IMR-90 (cell line): ENCODE measurements at regions not wholly inside any gene's neighbourhood (a gene's known extent, or its start where the extent isn't known, plus 50 kb on each side); places are given as distances from the start of the nearest gene placed in this dataset.
A peak's percentile ranks its signal among the peaks of the same experiment; 100 is the strongest.

Experiments
- ATAC-seq: fragments of 200-7000 bp; cut with Tn5 transposase; 2 replicates; pipeline ENCODE4 v1.9.1; 2020; ENCODE audit warnings: low read depth, mild to moderate bottlenecking, moderate library complexity
- BruUV-seq: library from RNA; stranded (reverse); fragments of 400-500 nt; replicated peaks from 2 replicates; lab custom pipeline; 2021; lab: Mats Ljungman, UMichigan
- CTCF ChIA-PET: fragments of 300-600 bp; formaldehyde crosslinking; extraction: SDS; loops from one replicate; lab custom pipeline; 2021; ENCODE audit warnings: antibody characterized with exemption; lab: Yijun Ruan, JAX
- POLR2A ChIA-PET: fragments of 300-600 bp; sonication (Branson Sonifier 250); formaldehyde crosslinking; loops from one replicate; lab custom pipeline; 2022; ENCODE audit warnings: antibody characterized with exemption; ENCODE audit not compliant: unreplicated experiment; lab: Charles Lee
- DNase-seq: peaks from one replicate; pipeline ENCODE4 v3.0.0; 2013
- H2AFZ ChIP-seq: replicated peaks from 2 replicates; pipeline ENCODE3; 2013; ENCODE audit warnings: low read length, mild to moderate bottlenecking; ENCODE audit not compliant: poor library complexity
- H2AK5ac ChIP-seq: 2 replicates; pipeline ENCODE4 v1.6.1; 2013; ENCODE audit warnings: low read depth, low read length, inconsistent platforms
- H2AK9ac ChIP-seq: replicated peaks from 2 replicates; pipeline ENCODE3; 2013; ENCODE audit warnings: mild to moderate bottlenecking, low read depth, low read length, moderate library complexity; ENCODE audit not compliant: poor library complexity
- H2BK120ac ChIP-seq: 2 replicates; pipeline ENCODE4 v1.6.1; 2013; ENCODE audit warnings: low read depth, low read length, inconsistent platforms
- H2BK15ac ChIP-seq: 3 replicates; pipeline ENCODE4 v1.6.1; 2013; ENCODE audit warnings: low read depth, low read length, inconsistent platforms
- H2BK20ac ChIP-seq: 2 replicates; pipeline ENCODE4 v1.6.1; 2013; ENCODE audit warnings: low read depth, mild to moderate bottlenecking, inconsistent platforms, low read length, moderate library complexity
- H2BK5ac ChIP-seq: 2 replicates; pipeline ENCODE4 v1.6.1; 2013; ENCODE audit warnings: mild to moderate bottlenecking, low read depth, low read length, inconsistent platforms; ENCODE audit not compliant: poor library complexity, severe bottlenecking
- H3K14ac ChIP-seq: replicated peaks from 2 replicates; pipeline ENCODE4 v1.6.1; 2013; ENCODE audit warnings: low read depth, low read length, inconsistent platforms
- H3K18ac ChIP-seq: 2 replicates; pipeline ENCODE4 v1.6.1; 2013; ENCODE audit warnings: low read depth, low read length, control low read depth
- H3K23ac ChIP-seq: 2 replicates; pipeline ENCODE4 v1.6.1; 2013; ENCODE audit warnings: low read depth, low read length, inconsistent platforms
- H3K27ac ChIP-seq: 2 replicates; pipeline ENCODE4 v1.5.1; 2013; ENCODE audit warnings: mild to moderate bottlenecking, control low read depth, low read length; ENCODE audit not compliant: insufficient read depth
- H3K27me3 ChIP-seq: 2 replicates; pipeline ENCODE4 v1.6.1; 2013; ENCODE audit warnings: low read length; ENCODE audit not compliant: control insufficient read depth, insufficient read depth
- H3K36me3 ChIP-seq: 2 replicates; pipeline ENCODE4 v1.6.1; 2013; ENCODE audit warnings: low read length, mixed read lengths; ENCODE audit not compliant: control insufficient read depth, insufficient read depth
- H3K4ac ChIP-seq: 2 replicates; pipeline ENCODE4 v1.6.1; 2013; ENCODE audit warnings: low read depth, low read length, inconsistent platforms
- H3K4me1 ChIP-seq: 2 replicates; pipeline ENCODE4 v1.6.1; 2013; ENCODE audit warnings: low read length, mixed read lengths; ENCODE audit not compliant: control insufficient read depth, insufficient read depth
- H3K4me2 ChIP-seq: 2 replicates; pipeline ENCODE4 v1.6.1; 2013; ENCODE audit warnings: low read depth, mild to moderate bottlenecking, control low read depth, low read length, moderate library complexity
- H3K4me3 ChIP-seq: 2 replicates; pipeline ENCODE4 v1.5.1; 2013; ENCODE audit warnings: low read depth, mild to moderate bottlenecking, control low read depth, low read length, moderate library complexity; ENCODE audit not compliant: insufficient read depth
- H3K56ac ChIP-seq: 2 replicates; pipeline ENCODE4 v1.6.1; 2013; ENCODE audit warnings: low read length, inconsistent platforms; ENCODE audit not compliant: insufficient read depth; ENCODE audit errors: extremely low read depth
- H3K79me1 ChIP-seq, 2 experiments: 2 replicates each; pipeline ENCODE4 v1.6.1; 2013; ENCODE audit warnings: low read length in 2 of 2, inconsistent platforms in 1 of 2, low read depth in 1 of 2
- H3K9ac ChIP-seq: 2 replicates; pipeline ENCODE4 v1.6.1; 2013; ENCODE audit warnings: low read depth, low read length, control low read depth
- H3K9me1 ChIP-seq: 2 replicates; pipeline ENCODE4 v1.6.1; 2013; ENCODE audit warnings: low read length, inconsistent platforms; ENCODE audit not compliant: insufficient read depth
- H3K9me3 ChIP-seq: 2 replicates; pipeline ENCODE4 v1.6.1; 2013; ENCODE audit warnings: low read length; ENCODE audit not compliant: control insufficient read depth, insufficient read depth
- H4K20me1 ChIP-seq: 2 replicates; pipeline ENCODE4 v1.6.1; 2013; ENCODE audit warnings: low read length, inconsistent platforms; ENCODE audit not compliant: insufficient read depth
- H4K5ac ChIP-seq: 2 replicates; pipeline ENCODE4 v1.6.1; 2013; ENCODE audit warnings: mild to moderate bottlenecking, low read depth, low read length, control low read depth
- H4K8ac ChIP-seq, 2 experiments: 2 replicates each; pipeline ENCODE4 v1.6.1; 2013; ENCODE audit warnings: low read depth in 2 of 2, low read length in 2 of 2, control low read depth in 1 of 2, inconsistent platforms in 1 of 2
- H4K91ac ChIP-seq: 2 replicates; pipeline ENCODE4 v1.6.1; 2013; ENCODE audit warnings: low read depth, low read length, inconsistent platforms; ENCODE audit not compliant: insufficient read depth
- CEBPB ChIP-seq: IDR thresholded peaks from 2 replicates; pipeline ENCODE4 v1.6.1; 2012; ENCODE audit warnings: low read depth, low read length, improper control_type of control experiment
- MAFK ChIP-seq: IDR thresholded peaks from 2 replicates; pipeline ENCODE4 v1.6.1; 2012; ENCODE audit warnings: low read depth, low read length, improper control_type of control experiment
- WGBS, 2 experiments: methylation state at CpG; one replicate each; pipeline versions ENCODE4 v1.1.5 to v1.1.7; 2013; ENCODE audit warnings: missing lambda C conversion rate in 2 of 2; ENCODE audit not compliant: insufficient read length in 1 of 2; ENCODE audit errors: extremely low coverage in 2 of 2; 5-methylcytosine and 5-hydroxymethylcytosine counted together
- dilution Hi-C: fragments of 300-500 bp; cut with HindIII; formaldehyde crosslinking; loops from one replicate; pipeline ENCODE4 v1.14.3; 2018; ENCODE audit warnings: low sequenced_read_pairs; ENCODE audit not compliant: unreplicated experiment
- in situ Hi-C: fragments of 300-500 bp; cut with MboI; formaldehyde crosslinking; loops from 3 replicates; pipeline ENCODE4 v1.14.3; 2019; ENCODE audit warnings: low sequenced_read_pairs, inconsistent platforms, mixed read lengths
- intact Hi-C: fragments of 100-400 bp; cut with micrococcal nuclease; formaldehyde crosslinking; loops from 2 replicates; pipeline ENCODE4 v1.10.0; 2022

GRCh38 chr2:59490192-59490591 is 1063.3 kb downstream of the BCL11A start:
- Histone ChIP-seq H4K8ac (no peak overlapping the region), H3K9me3 (peaks cover 7% of the 10 kb centered on the region), H3K36me3 (no peaks in the 10 kb centered on the region), H4K5ac (no peak overlapping the region), H4K20me1 (no peaks in the 10 kb centered on the region), H2BK20ac (no peak overlapping the region), H3K4me3 (no peak overlapping the region), H2AFZ (no peak overlapping the region), H4K91ac (no peak overlapping the region), H2AK5ac (no peak overlapping the region), H3K18ac (no peak overlapping the region), H3K4ac (no peak overlapping the region), H3K79me1 (no peaks in the 10 kb centered on the region), H2AK9ac (no peak overlapping the region), H3K14ac (no peak overlapping the region), H3K56ac (no peak overlapping the region), H3K4me2 (no peak overlapping the region), H2BK5ac (no peak overlapping the region), H3K9me1 (no peaks in the 10 kb centered on the region), H3K27me3 (no peaks in the 10 kb centered on the region), H3K9ac (no peak overlapping the region), H2BK120ac (no peak overlapping the region), H3K23ac (no peak overlapping the region), H3K4me1 (no peaks in the 10 kb centered on the region), H3K27ac (no peak overlapping the region), H2BK15ac (no peak overlapping the region)
- in situ Hi-C loops, result no loop called here
- CTCF ChIA-PET, result no interaction called here
- TF ChIP-seq CEBPB, result no peak
- peak; percentile 52 for TF ChIP-seq MAFK
- dilution Hi-C loops, result no loop called here
- no peak for ATAC-seq
- POLR2A ChIA-PET, result no interaction called here
- no peak for DNase-seq
- WGBS, 2 experiments, result no CpG with 5 or more reads among the region's 2 CpGs
- BruUV-seq, result no TSS peak
- intact Hi-C loops, result no loop called here
